Upper lobe of left lung (tissue), 6 donors: ENCODE measurements at regions not wholly inside any gene's neighbourhood (a gene's known extent, or its start where the extent isn't known, plus 50 kb on each side); places are given as distances from the start of the nearest gene placed in this dataset.

Experiments
- ATAC-seq, 2 donors: fragments of 200-7000 bp; cut with Tn5 transposase; one replicate each; pipeline ENCODE4 v1.9.1; 2022; ENCODE audit warnings: mild to moderate bottlenecking in 2 of 2, moderate library complexity in 2 of 2; ENCODE audit not compliant: low FRiP score in 2 of 2
- DNase-seq, 2 donors: peaks; one replicate each; pipeline ENCODE4 v3.0.0-alpha.2; 2019 to 2020
- H3K27ac ChIP-seq, 4 donors: fragments of 200-600 bp; sonication (generic); one replicate each; pipeline ENCODE4 v1.5.1; 2016 to 2019
- H3K27me3 ChIP-seq, 4 donors: fragments of 200-600 bp; sonication (generic); one replicate each; pipeline ENCODE4 v1.5.1; 2017 to 2019
- H3K36me3 ChIP-seq, 4 donors: fragments of 200-600 bp; sonication (generic); one replicate each; pipeline ENCODE4 v1.5.1; 2016 to 2019
- H3K4me1 ChIP-seq, 4 donors: fragments of 200-600 bp; sonication (generic); one replicate each; pipeline ENCODE4 v1.5.1; 2018 to 2019
- H3K4me3 ChIP-seq, 4 donors: fragments of 200-600 bp; sonication (generic); one replicate each; pipeline ENCODE4 v1.5.1; 2017 to 2019; ENCODE audit warnings: mild to moderate bottlenecking in 2 of 4, moderate library complexity in 1 of 4
- H3K9me3 ChIP-seq, 4 donors: fragments of 200-600 bp; sonication (generic); one replicate each; pipeline ENCODE4 v1.5.1; 2018 to 2019
- CTCF ChIP-seq, 6 experiments: fragments of 450-650 bp in 4 of 6; fragments of 200-600 bp in 2 of 6; sonication (generic) in 2 of 6; IDR thresholded peaks; one replicate each; pipeline ENCODE4 v1.5.1; 2016 to 2019; ENCODE audit warnings: antibody characterized with exemption in 6 of 6
- EP300 ChIP-seq, 4 donors: sonication (generic); formaldehyde crosslinking; IDR thresholded peaks; one replicate each; pipeline ENCODE4 v1.5.1; 2017; ENCODE audit warnings: antibody characterized with exemption in 4 of 4, control low read depth in 2 of 4
- POLR2A ChIP-seq, 4 donors: fragments of 450-650 bp; IDR thresholded peaks; one replicate each; pipeline ENCODE4 v1.5.1; 2016 to 2017; ENCODE audit warnings: antibody characterized with exemption in 4 of 4, mild to moderate bottlenecking in 2 of 4
- POLR2AphosphoS5 ChIP-seq, 2 donors: sonication (generic); formaldehyde crosslinking; IDR thresholded peaks; one replicate each; pipeline ENCODE4 v1.5.1; 2017; ENCODE audit warnings: antibody characterized with exemption in 2 of 2
- WGBS, 2 donors: methylation state at CpG; one replicate each; pipeline ENCODE4 v1.1.5; 2017 to 2018; 5-methylcytosine and 5-hydroxymethylcytosine counted together
- donor health status: DM: no; HTN: no; CAD: no; lungs with moderate emphysema.
- donor health status: DM: no; HTN: yes; CAD: no; lungs with severe emphysema.

DNA sequence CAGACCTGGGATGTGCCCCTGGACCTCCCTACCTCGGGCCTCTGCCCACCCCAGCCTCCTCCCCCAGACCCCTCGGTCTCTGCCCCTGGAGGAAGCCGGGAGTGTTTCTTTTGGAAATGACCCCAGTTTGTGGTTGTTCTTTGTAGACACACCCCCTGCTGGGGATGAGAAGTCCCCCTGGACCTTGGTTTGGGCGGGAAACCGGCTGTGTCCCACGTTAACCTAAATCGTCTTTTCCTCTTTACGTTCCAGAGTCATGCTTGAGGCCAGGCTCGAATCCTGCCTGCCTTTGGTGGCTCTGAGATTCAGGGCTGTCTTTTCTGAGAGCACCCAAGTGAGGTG, 116.6 kb downstream of the METRNL start:
- ATAC-seq (peak in 1 of 2 donors; percentile 23), DNase-seq (peak in 1 of 2 donors; percentile 7)
- no peaks in the 10 kb centered on the region for H3K36me3 ChIP-seq
- peaks cover 21 to 47% (median 34%) of the 10 kb centered on the region in 4 donors for H3K4me1 ChIP-seq
- peak overlapping the region in 1 of 4 donors; percentile 58 for H3K27ac ChIP-seq
- H3K4me3 ChIP-seq: no peak overlapping the region
- 51 to 62% methylated on average over 6 to 9 of the region's 9 CpGs for WGBS, 2 donors
- H3K9me3 ChIP-seq: no peaks in the 10 kb centered on the region
- no peaks in the 10 kb centered on the region for H3K27me3 ChIP-seq
- no peak for TF ChIP-seq POLR2A (IDR thresholded peaks at IDR 0.05)
- no peak for TF ChIP-seq POLR2AphosphoS5 (IDR thresholded peaks at IDR 0.05)
- TF ChIP-seq CTCF (IDR thresholded peaks at IDR 0.05): no peak
- TF ChIP-seq EP300 (IDR thresholded peaks at IDR 0.05): no peak

DNA sequence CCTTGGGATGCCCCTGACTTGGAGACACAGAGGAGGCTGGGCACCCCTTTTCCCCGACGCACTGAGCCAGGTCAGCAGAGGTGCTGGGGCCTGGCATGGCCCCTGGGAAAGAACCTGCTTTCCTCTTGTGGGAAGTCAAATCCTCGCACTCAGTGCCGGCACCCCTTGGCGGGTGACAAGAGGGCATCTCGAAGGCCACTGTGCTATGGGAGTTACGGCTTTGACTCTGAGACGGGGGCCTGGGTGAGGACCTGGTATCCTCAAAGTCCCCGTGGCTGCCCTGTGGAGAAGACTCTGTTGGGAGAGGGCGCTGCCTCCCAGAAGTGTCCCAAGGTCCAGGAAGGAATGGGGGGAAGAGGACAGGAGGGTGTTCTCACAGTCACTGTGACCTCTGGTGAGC, 117.0 kb downstream of the METRNL start:
- no peak for TF ChIP-seq EP300 (IDR thresholded peaks at IDR 0.05)
- no peak for TF ChIP-seq CTCF (IDR thresholded peaks at IDR 0.05)
- no peak for TF ChIP-seq POLR2A (IDR thresholded peaks at IDR 0.05)
- TF ChIP-seq POLR2AphosphoS5 (IDR thresholded peaks at IDR 0.05): no peak
- Histone ChIP-seq H3K4me3 (no peak overlapping the region), H3K36me3 (no peaks in the 10 kb centered on the region), H3K27me3 (no peaks in the 10 kb centered on the region), H3K4me1 (peaks cover 24 to 51% (median 37%) of the 10 kb centered on the region in 4 donors), H3K27ac (no peak overlapping the region), H3K9me3 (no peaks in the 10 kb centered on the region)
- ATAC-seq (no peak), DNase-seq (peak; percentile 19 to 27)
- WGBS, 2 donors: 97 to 100% methylated on average over 4 to 10 of the region's 10 CpGs

DNA sequence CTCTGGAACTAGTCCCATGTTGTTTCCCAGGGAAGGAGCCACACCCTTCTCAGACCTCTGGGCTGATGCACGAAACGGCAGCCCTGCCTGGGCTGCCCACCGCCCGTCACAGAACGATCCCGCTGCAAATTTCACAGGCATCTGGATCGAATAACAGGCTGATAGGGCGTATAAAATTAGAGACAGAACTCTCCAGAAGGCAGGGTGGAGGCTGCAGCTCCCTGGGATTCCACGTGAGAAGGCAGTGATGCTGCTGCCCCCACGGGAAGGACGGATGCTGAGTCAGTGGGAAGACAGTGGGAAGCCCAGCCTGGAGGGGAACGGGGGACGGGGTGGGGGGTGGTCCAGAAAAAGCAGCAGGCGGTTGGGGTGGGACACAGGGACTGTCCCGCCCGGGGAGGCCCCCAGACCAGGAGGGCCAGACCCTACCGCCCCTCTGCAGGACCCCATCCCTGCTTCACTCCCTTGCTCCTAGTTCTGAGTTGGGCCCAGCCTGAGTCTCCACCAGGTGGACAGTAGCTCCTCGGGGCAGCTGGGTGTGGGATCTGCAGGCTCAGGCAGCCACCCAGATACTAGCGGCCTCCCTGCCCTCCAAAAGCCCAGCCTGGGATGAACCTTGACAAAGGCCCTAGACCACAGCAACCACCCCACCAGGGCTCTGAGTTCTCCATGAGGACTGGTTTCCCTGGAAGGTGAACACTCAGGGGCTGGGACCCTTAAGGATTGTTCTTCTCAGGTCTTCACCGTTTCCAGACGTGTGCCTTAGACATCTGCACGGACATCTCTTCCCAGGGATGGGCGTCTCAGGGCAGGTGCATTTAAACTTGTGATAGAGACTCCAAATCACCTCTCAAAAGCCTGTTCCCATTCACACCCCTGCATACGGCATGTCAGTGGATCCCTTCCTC, 117.8 kb downstream of the METRNL start:
- H3K27me3 ChIP-seq: no peaks in the 10 kb centered on the region
- TF ChIP-seq CTCF (IDR thresholded peaks at IDR 0.05) (no peak), POLR2A (IDR thresholded peaks at IDR 0.05) (no peak), EP300 (IDR thresholded peaks at IDR 0.05) (no peak)
- H3K4me1 ChIP-seq: peaks cover 29 to 56% (median 41%) of the 10 kb centered on the region in 4 donors
- no peaks in the 10 kb centered on the region for H3K9me3 ChIP-seq
- H3K4me3 ChIP-seq: no peak overlapping the region
- no peaks in the 10 kb centered on the region for H3K36me3 ChIP-seq
- ATAC-seq (peak in 1 of 2 donors; percentile 15), DNase-seq (peak; percentile 16 to 37)
- 82 to 84% methylated on average over 21 to 24 of the region's 24 CpGs for WGBS, 2 donors
- H3K27ac ChIP-seq: no peak overlapping the region

DNA sequence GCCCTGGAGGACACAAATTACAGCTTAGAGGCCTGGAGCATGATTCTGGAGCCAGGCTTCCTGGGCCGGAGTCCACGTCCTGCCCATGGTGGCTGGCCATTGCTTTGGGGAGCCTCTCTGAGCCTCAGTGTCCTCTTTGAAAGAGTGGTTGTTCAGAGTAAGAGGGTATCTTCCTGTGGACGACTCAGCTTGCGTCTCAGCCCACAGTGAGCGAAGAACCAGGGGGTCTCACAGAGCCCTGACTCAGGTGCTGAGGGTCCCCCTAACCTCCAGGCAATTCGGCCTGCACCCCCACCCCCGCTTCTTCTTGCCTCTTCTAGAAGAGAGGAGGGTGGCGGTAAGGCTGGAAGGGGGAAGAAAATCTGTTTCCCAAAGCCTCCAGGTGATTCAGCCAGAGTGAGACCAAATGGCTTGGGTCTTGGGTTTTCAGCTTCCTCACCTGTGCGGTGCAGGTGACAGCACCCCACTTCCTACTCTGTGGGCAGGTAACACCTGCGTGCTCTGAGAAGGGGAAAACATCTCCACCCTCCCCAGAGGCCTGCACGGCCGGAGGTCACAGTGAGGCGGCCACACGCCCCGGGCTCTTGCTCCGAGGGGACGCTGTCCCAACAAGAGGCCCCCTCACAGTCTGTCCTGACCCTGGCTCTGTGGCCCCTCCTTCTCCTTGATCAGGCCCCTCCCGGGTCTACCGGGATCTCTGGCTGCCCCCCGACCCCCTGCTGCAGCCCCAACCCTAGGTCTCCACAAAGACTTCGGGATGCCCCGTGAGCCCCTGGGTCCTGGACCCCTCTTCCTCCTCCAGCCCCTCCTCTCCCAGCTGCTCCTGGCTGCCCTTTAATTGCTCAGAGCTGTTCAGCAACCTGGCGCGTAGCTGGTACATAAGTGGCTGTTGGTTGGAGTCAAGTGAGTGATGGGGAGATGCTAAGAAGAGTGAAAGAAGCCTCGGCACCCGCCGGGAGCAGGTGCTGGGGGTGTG, 119.2 kb downstream of the METRNL start:
- H3K4me3 ChIP-seq: peak overlapping the region in 3 of 4 donors; percentile 6 to 17 (median 6)
- peak overlapping the region; percentile 89 to 92 (median 92) for H3K27ac ChIP-seq
- WGBS, 2 donors: 67 to 80% methylated on average over 22 to 27 of the region's 27 CpGs
- DNase-seq (peak; percentile 17 to 58), ATAC-seq (no peak)
- TF ChIP-seq EP300 (IDR thresholded peaks at IDR 0.05) (no peak), POLR2AphosphoS5 (IDR thresholded peaks at IDR 0.05) (no peak), CTCF (IDR thresholded peaks at IDR 0.05) (no peak), POLR2A (IDR thresholded peaks at IDR 0.05) (no peak)
- peaks cover 31 to 58% (median 45%) of the 10 kb centered on the region in 4 donors for H3K4me1 ChIP-seq
- no peaks in the 10 kb centered on the region for H3K9me3 ChIP-seq
- no peaks in the 10 kb centered on the region for H3K27me3 ChIP-seq
- no peaks in the 10 kb centered on the region for H3K36me3 ChIP-seq
